HG03432 (cell line): ENCODE measurements at regions not wholly inside any gene's neighbourhood (a gene's known extent, or its start where the extent isn't known, plus 50 kb on each side); places are given as distances from the start of the nearest gene placed in this dataset.

Experiments used
- ATAC-seq: cut with Tn5 transposase; IDR thresholded peaks from one replicate; pipeline ENCODE4 v1.9.1; 2021; ENCODE audit warnings: mild to moderate bottlenecking, moderate library complexity; ENCODE audit not compliant: unreplicated experiment

- no peak for ATAC-seq
Measured at GRCh38 chr6:87815449-87815848, 113.4 kb upstream of the AKIRIN2 start.

- no peak for ATAC-seq
Measured at GRCh38 chr6:87808005-87808757, 106.1 kb upstream of the AKIRIN2 start.

GRCh38 chr6:87807475-87807874 is 105.4 kb upstream of the AKIRIN2 start:
- ATAC-seq = peak; percentile 90

GRCh38 chr6:87806635-87807034 is 104.6 kb upstream of the AKIRIN2 start:
- ATAC-seq = no peak

- no peak for ATAC-seq
Measured at GRCh38 chr6:87806099-87806498, 104.1 kb upstream of the AKIRIN2 start.

- ATAC-seq = no peak
Measured at GRCh38 chr6:87803791-87804190, 101.8 kb upstream of the AKIRIN2 start.

- ATAC-seq = peak; percentile 28
Measured at GRCh38 chr6:87799651-87800050, 97.6 kb upstream of the AKIRIN2 start.

GRCh38 chr6:87798393-87799278 is 96.6 kb upstream of the AKIRIN2 start:
- no peak for ATAC-seq

- no peak for ATAC-seq
Measured at GRCh38 chr6:87794922-87795885, 93.2 kb upstream of the AKIRIN2 start.

- no peak for ATAC-seq
Measured at GRCh38 chr6:87793315-87793714, 91.3 kb upstream of the AKIRIN2 start.

- no peak for ATAC-seq
Measured at GRCh38 chr6:87791982-87792381, 89.9 kb upstream of the AKIRIN2 start.

GRCh38 chr6:87791485-87791884 is 89.5 kb upstream of the AKIRIN2 start:
- ATAC-seq = no peak

GRCh38 chr6:87791029-87791428 is 89.0 kb upstream of the AKIRIN2 start:
- ATAC-seq = no peak

- ATAC-seq = no peak
Measured at GRCh38 chr6:87789900-87790290, 87.9 kb upstream of the AKIRIN2 start.

- ATAC-seq = no peak
Measured at GRCh38 chr6:87789198-87789899, 87.3 kb upstream of the AKIRIN2 start.

- ATAC-seq = no peak
Measured at GRCh38 chr6:87788141-87788540, 86.1 kb upstream of the AKIRIN2 start.

- ATAC-seq = no peak
Measured at GRCh38 chr6:87785229-87785862, 83.3 kb upstream of the AKIRIN2 start.

- no peak for ATAC-seq
Measured at GRCh38 chr6:87784690-87785089, 82.7 kb upstream of the AKIRIN2 start.

- ATAC-seq = no peak
Measured at GRCh38 chr6:87784051-87784450, 82.0 kb upstream of the AKIRIN2 start.

- ATAC-seq = no peak
Measured at GRCh38 chr6:87779542-87779941, 77.5 kb upstream of the AKIRIN2 start.
